Ascending aorta (tissue), 2 donors: ENCODE measurements at regions not wholly inside any gene's neighbourhood (a gene's known extent, or its start where the extent isn't known, plus 50 kb on each side); places are given as distances from the start of the nearest gene placed in this dataset.
"Not testable (repeated sequence)": the region's sequence is repeated elsewhere in the genome, so short reads cannot be mapped to it uniquely, and the experiment has no call there.

ENCODE experiments used
- DNase-seq, 2 donors: peaks; one replicate each; pipeline ENCODE4 v3.0.0-alpha.2; 2019; ENCODE audit warnings: low spot score in 2 of 2
- H3K27ac ChIP-seq, 2 donors: fragments of 200-600 bp; sonication (generic); one replicate each; pipeline ENCODE4 v1.5.1; 2016 to 2017; ENCODE audit warnings: mild to moderate bottlenecking in 1 of 2
- H3K27me3 ChIP-seq: fragments of 200-600 bp; sonication (generic); one replicate; pipeline ENCODE4 v1.5.1; 2017
- H3K36me3 ChIP-seq, 2 donors: fragments of 200-600 bp; sonication (generic); one replicate each; pipeline ENCODE4 v1.5.1; 2016
- H3K4me1 ChIP-seq, 2 donors: fragments of 200-600 bp; sonication (generic); one replicate each; pipeline ENCODE4 v1.5.1; 2016 to 2017; ENCODE audit warnings: mild to moderate bottlenecking in 1 of 2
- H3K4me3 ChIP-seq, 2 donors: fragments of 200-600 bp; sonication (generic); one replicate each; pipeline ENCODE4 v1.5.1; 2016 to 2017; ENCODE audit warnings: mild to moderate bottlenecking in 1 of 2
- H3K9me3 ChIP-seq, 2 donors: fragments of 200-600 bp; sonication (generic); one replicate each; pipeline ENCODE4 v1.5.1; 2016
- intact Hi-C: fragments of 100-400 bp; cut with DNase I; formaldehyde crosslinking; loops from one replicate; pipeline ENCODE4 v1.15.1; 2023
- TF ChIP-seq, protein P1 (sequence below), 3 experiments: fragments of 200-600 bp in 2 of 3; fragments of 450-650 bp in 1 of 3; sonication (generic) in 2 of 3; IDR thresholded peaks; one replicate each; pipeline ENCODE4 v1.5.1; 2016 to 2019; ENCODE audit warnings: antibody characterized with exemption in 3 of 3, mild to moderate bottlenecking in 1 of 3, moderate library complexity in 1 of 3

DNA sequence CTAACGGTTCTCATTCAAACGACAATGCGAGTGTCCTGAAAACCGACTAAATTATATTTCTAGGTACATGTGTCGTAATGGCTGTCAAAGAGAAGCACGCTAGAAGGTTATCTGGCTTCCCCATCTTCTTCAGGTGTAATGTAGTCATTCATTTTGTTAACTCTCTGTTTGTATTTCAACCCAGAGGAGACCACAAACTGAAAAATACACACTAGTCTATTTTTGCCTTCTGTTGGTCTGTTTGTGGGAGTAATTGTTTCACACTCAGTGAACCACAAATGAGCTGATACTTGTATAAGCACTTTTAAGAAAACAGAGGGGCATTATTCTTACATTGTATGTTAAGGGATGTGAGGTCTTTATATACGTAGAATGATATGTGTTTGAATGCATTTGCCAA lies 305.9 kb downstream of the GATA3 start:
- Histone ChIP-seq H3K4me1 (no peaks in the 10 kb centered on the region), H3K36me3 (no peaks in the 10 kb centered on the region), H3K9me3 (no peaks in the 10 kb centered on the region), H3K27ac (no peak overlapping the region), H3K27me3 (no peaks in the 10 kb centered on the region), H3K4me3 (no peak overlapping the region)
- no peak for DNase-seq
- TF ChIP-seq, protein P1, sequence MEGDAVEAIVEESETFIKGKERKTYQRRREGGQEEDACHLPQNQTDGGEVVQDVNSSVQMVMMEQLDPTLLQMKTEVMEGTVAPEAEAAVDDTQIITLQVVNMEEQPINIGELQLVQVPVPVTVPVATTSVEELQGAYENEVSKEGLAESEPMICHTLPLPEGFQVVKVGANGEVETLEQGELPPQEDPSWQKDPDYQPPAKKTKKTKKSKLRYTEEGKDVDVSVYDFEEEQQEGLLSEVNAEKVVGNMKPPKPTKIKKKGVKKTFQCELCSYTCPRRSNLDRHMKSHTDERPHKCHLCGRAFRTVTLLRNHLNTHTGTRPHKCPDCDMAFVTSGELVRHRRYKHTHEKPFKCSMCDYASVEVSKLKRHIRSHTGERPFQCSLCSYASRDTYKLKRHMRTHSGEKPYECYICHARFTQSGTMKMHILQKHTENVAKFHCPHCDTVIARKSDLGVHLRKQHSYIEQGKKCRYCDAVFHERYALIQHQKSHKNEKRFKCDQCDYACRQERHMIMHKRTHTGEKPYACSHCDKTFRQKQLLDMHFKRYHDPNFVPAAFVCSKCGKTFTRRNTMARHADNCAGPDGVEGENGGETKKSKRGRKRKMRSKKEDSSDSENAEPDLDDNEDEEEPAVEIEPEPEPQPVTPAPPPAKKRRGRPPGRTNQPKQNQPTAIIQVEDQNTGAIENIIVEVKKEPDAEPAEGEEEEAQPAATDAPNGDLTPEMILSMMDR (IDR thresholded peaks at IDR 0.05): no peak
- intact Hi-C loops: no loop called here

DNA sequence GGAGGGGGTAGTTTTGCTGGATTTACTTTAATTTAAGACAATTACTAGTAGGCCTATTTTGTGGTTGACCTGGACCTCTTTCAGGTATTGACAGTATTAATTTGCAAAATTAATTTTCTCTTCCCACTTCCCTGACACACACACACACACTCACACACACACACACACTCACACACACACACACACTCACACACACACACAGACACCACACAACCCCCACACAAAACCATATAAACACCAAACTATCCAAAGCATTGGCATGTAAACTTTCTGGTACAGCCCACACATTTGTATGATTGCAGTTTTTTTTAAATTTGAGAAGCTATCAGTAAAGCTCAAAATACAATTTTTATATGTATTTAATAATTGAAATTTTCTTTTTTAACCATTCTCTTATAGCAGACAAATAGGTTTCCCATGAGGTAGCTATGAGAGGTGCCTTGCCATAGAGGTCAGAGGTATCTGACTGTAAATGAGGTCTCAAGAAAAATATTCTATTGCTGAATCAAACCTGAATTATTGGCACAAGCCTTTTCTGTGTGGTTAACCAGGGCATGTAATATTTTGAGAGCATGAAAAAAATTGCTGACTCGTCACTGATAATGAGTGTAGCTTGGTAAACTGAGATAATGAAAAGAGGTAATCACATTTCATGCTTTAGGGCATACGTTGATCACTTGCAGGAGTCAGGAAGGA lies 306.5 kb downstream of the GATA3 start:
- no peaks in the 10 kb centered on the region for H3K27me3 ChIP-seq
- H3K36me3 ChIP-seq: no peaks in the 10 kb centered on the region
- no peak overlapping the region for H3K27ac ChIP-seq
- H3K4me1 ChIP-seq: no peaks in the 10 kb centered on the region
- no peak overlapping the region for H3K4me3 ChIP-seq
- no peak for DNase-seq
- H3K9me3 ChIP-seq: no peaks in the 10 kb centered on the region
- intact Hi-C loops: no loop called here
- TF ChIP-seq, protein P1 (IDR thresholded peaks at IDR 0.05): no peak

DNA sequence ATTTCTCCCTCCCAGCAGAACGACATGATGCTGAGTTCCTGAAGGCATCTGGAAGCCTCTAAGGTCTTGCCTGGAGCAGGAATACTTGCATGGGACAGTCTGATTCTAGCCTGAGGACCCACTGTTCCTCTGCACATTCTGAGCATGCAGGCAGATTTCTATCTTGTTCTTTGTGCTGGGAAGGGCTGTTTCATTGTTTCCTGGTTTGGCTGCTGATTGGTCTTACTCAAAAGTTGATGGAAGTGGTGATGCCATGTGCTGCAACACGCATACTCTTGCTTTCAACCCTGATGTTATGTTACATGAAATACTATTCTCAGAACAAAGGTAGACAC lies 307.0 kb downstream of the GATA3 start:
- H3K27me3 ChIP-seq: no peaks in the 10 kb centered on the region

DNA sequence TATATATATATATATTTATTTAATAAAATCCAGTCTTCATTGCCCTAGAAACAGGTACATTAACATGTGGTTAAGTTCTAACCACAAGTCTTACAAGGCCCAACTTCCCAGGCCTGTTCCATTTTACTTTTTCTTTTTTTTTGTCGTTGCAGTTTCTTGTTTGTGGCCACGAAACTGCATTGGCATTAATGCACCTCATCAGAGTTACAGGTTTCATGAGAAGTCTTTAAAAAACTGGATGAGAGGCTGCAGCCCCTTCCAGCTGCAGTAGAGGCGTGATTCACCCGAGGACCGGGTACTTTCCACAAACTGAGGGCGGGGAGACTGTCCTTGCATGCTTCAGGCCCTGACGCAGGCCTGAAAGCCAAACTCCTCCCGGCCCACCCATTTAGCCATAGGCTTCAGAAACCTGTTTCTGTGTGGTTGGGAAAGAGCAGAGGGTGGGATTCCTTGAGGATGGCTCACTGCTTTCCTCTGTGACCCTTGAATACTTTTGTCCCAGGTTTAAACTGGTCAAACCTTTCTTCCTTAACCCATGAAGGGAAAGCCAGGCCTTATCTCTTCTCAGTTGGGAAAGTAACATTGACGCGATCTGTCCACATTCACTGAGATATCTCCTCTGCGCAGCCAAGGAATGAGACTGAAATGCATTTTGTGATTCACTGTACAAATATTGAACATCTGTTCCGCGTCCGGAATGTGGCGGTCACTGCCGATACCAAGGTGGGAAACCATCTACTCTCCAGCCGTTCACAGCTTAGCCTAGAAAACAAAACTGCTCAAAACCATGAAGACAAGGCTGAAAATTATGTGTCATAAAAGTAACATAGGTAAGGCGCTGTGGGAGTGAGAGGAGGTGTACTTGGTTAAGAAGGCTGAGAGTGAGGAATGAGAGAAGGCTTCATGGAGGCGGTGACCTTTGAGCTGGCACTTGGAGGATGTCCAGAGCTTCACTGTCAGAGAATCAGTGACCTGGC lies 311.7 kb downstream of the GATA3 start:
- TF ChIP-seq, protein P1 (IDR thresholded peaks at IDR 0.05): no peak
- no peaks in the 10 kb centered on the region for H3K4me1 ChIP-seq
- no peaks in the 10 kb centered on the region for H3K9me3 ChIP-seq
- no peak overlapping the region for H3K27ac ChIP-seq
- H3K27me3 ChIP-seq: no peaks in the 10 kb centered on the region
- intact Hi-C loops: no loop called here
- H3K4me3 ChIP-seq: no peak overlapping the region
- no peak for DNase-seq
- H3K36me3 ChIP-seq: no peaks in the 10 kb centered on the region

More for the DNA sequence above, 307.0 kb downstream of the GATA3 start:
- H3K9me3 ChIP-seq: no peaks in the 10 kb centered on the region
- no peak for DNase-seq
- H3K27ac ChIP-seq: no peak overlapping the region
- TF ChIP-seq, protein P1 (IDR thresholded peaks at IDR 0.05): no peak
- H3K36me3 ChIP-seq: no peaks in the 10 kb centered on the region
- no peaks in the 10 kb centered on the region for H3K4me1 ChIP-seq
- no peak overlapping the region for H3K4me3 ChIP-seq
- intact Hi-C loops: no loop called here

DNA sequence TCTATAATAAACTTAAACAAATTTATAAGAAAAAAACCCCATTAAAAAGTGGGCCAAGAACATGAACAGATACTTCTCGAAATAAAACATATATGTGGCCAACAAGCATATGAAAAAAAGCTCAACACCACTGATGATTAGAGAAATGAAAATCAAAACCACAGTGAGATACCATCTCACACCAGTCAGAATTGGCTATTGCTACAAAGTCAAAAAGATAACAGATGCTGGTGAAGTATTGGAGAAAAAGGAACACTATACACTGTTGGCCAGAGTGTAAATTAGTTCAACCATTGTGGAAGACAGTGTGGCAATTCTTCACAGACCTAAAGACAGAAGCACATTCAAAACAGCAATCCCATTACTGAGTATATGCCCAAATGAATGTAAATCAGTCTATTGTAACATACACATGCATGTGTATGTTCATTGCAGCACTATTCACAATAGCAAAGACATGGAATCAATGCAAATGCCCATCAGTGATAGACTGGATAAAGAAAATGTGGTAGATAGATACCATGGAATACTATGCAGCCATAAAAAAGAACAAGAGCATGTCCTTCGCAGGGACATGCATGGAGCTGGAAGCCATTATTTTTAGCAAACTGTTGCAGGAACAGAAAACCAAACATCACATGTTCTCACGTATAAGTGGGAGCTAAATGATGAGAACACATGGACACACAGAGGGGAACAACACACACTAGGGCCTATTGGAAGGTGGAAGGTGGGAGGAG lies 313.4 kb downstream of the GATA3 start:
- H3K9me3 ChIP-seq, H3K27ac ChIP-seq, intact Hi-C loops, DNase-seq, H3K4me3 ChIP-seq, H3K27me3 ChIP-seq, H3K36me3 ChIP-seq, H3K4me1 ChIP-seq: not testable (repeated sequence)
